ENCODE measurements at regions not wholly inside any gene's neighbourhood (a gene's known extent, or its start where the extent isn't known, plus 50 kb on each side); places are given as distances from the start of the nearest gene placed in this dataset.
A peak's percentile ranks its signal among the peaks of the same experiment; 100 is the strongest.

DNA sequence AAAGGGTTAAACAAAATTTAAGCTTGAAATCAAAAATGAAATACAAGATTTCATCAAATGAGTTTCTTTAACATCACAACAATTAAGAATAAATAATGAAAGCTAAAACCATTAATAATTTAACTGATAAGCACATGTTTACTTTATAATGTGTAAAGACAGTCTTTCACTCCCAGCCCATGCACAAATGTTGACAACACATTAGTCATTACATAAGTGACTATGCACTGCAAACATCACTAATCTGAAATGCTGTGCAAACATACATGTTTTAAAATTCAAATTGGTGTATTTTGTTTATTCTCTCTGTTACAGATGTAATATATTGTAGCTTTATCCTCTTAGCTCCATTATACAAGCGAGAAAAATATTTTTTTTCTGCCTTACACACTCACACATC is 220.6 kb upstream of the CPXCR1 start:
- DNase-seq (ENCODE audit: low spot score) = no peak

DNA sequence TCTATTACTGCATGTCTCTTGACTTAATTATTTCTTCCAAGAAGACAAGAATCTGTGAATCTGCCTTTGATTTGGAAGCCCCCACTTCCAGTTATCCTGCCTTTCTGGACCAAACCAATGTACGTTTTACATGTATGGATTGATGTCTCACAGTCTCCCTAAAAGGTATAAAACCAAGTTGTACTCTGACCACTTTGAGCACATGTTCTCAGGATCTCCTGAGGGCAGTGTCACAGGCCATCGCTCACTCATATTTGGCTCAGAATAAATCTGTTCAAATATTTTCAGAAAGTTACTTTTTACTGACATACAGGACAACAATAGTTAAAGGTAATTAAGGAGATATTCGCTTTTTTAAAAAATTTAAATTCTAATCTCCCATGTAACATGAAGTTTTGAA is 188.6 kb upstream of the CPXCR1 start:
- no peak for DNase-seq (ENCODE audit: low spot score)

DNA sequence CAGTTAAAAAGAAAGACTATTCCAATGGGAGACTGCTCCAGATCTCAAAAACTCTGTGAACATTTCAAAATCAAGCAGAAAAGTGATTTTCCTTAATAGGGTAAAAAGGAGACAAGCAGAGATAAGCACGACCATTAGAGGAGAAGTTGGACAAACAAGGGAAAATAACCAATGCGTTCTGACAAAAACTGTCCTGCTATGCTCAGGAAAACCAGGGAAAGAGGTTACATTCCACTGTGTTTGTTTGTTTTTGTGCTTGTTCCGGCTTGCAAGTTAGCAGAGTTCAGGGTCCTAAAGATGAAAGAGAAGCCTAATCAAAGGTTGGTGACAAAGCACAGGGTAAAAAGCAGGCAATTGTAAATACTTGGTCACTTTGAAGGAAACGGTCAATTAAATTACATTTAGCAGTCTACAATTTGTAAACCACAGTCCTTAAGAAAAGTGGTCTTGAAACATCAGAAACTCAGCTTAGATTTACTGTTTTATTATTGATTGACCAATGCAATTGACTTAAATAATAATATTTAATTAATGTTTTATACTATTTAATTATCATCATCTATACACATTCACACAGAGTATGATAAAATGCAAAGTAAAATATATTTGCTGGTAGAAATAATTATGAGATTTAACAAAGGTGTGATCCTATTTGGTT is 186.2 kb upstream of the CPXCR1 start:
- DNase-seq (ENCODE audit: low spot score) = peak; percentile 27

DNA sequence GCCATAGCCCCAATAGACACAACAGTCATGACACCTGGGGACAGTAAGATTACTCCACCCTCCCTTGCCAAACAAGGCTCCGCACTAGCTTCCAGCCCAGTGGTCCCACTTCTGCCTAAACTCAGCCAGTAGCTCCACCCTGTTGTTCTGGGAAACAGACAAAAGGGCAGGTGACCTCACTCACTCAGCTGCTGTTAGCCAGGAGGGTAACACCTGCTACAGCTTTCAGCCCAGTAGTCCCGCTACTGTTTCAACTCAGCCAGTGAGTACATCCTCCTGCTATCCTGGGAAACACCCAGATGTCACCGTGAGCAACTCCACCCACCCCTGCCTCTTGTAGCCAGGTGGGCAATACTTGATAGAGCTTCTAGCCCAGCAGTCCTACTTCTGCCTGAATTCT is 162.7 kb upstream of the CPXCR1 start:
- no peak for DNase-seq (ENCODE audit: low spot score)

- no peak for DNase-seq (ENCODE audit: low spot score)
Measured at GRCh38 chrX:88586317-88586716, 160.7 kb upstream of the CPXCR1 start.

DNA sequence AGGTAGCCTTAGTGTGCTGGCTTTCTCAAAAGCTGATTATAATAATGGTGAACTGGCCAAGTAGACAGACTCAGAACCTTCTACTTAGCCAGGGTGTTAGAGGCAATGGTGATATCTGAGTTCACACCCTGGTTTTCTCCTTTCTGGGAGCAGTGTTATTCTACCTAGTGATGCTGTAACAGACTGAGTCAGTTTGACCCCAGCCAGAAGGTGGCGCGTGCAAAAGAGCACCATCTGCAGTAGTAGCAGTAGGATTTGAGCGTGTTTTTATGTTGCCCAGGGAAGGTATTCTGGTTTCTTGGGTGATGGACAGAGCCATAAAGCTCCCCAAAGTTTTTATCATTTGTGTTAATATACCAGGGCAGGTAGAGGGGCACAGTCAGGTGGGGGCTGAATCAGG is 143.8 kb upstream of the CPXCR1 start:
- no peak for DNase-seq (ENCODE audit: low spot score)

GRCh38 chrX:88604433-88605221 is 142.4 kb upstream of the CPXCR1 start:
- DNase-seq (ENCODE audit: low spot score) = no peak

DNA sequence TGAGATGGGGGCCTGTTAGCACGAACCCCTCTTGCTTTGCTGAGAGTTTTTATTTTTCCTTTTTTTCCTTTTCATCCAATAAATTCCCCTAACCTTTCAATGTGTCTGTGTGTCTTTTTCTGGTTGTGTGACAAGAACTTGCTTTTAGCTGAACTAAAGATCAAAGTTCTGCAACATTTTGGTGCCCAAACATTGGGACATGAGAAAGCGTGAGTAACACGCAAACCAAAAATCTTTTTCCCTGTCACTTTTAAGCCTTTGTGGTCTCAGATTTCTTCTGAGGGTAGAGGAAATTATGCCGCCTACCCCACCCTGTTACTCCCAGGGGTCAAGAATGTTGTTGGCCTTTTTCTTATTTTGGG is 141.8 kb upstream of the CPXCR1 start:
- no peak for DNase-seq (ENCODE audit: low spot score)

DNA sequence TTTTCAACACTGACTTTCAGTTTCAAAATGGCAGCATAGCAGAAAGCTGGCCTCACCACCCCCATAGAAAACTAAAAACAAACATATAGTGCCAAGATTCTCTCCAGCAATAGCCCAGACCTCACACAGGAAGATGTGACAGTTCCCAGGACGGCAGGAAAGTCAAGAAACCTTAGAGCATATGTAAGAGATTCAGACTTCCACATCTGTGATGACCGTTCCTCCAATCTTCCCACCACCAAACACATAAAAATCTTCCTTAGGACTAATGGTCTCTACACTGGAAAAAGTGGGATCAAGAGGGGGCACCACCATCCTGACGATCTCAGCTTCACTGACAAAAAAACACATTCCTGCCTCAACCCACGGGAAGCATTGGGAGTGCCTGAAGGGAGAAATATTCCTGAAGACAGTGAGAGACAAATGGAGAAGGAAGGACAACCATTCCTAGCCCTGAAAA is 134.1 kb upstream of the CPXCR1 start:
- DNase-seq (ENCODE audit: low spot score) = no peak

- DNase-seq (ENCODE audit: low spot score) = peak; percentile 72
Measured at GRCh38 chrX:88613338-88613737, 133.7 kb upstream of the CPXCR1 start.

GRCh38 chrX:88621278-88621677 is 125.7 kb upstream of the CPXCR1 start:
- DNase-seq (ENCODE audit: low spot score) = no peak

DNA sequence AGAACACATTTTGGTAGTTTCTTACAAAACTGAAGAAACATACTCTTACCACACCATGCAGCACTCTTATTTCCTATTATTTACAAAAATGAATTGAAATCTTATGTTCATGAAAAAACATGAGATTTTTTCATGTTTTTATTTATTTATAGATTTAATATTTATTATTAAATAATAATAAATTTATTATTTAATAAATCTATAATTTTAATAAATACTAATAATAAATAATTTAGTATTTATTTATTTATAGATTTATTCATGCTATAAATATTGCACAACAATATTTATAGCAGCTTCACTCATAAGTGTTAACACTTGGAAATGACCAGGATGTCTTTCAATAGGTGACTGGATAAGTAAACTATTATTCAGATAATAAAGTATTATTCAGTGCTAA is 91.6 kb upstream of the CPXCR1 start:
- DNase-seq (ENCODE audit: low spot score) = no peak

GRCh38 chrX:88660836-88661235 is 86.2 kb upstream of the CPXCR1 start:
- DNase-seq (ENCODE audit: low spot score) = no peak

DNA sequence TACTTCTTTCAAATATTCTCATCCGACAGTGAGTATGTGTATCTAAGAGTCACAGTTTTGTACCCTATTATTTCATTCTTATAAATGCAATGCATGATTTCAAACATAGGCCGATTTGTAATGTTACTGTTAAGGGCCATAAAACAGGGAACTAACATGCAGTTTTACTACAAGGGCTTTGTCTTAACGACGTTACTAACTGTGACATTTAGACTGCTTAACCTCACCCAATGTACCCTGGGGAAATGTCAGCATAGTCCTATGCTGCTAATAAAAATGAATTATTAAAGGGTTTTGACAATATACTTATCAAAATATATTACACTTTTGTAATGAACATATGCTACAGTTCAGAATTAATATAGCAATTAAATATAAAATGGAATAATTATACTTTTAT is 74.8 kb upstream of the CPXCR1 start:
- no peak for DNase-seq (ENCODE audit: low spot score)

Measured in pons (tissue), 1 donor.